Ishikawa (cell line): ENCODE measurements at regions not wholly inside any gene's neighbourhood (a gene's known extent, or its start where the extent isn't known, plus 50 kb on each side); places are given as distances from the start of the nearest gene placed in this dataset.

Source experiments
- NFIC ChIP-seq: IDR thresholded peaks from 2 replicates; pipeline ENCODE4 v1.6.1; 2012
- USF1 ChIP-seq: IDR thresholded peaks from 2 replicates; pipeline ENCODE4 v1.6.1; 2012
- TF ChIP-seq, protein P1 (sequence below): IDR thresholded peaks from 2 replicates; pipeline ENCODE4 v1.6.1; 2012

GRCh38 chr5:111928511-111928910 is 171.5 kb upstream of the NREP start:
- TF ChIP-seq, protein P1, sequence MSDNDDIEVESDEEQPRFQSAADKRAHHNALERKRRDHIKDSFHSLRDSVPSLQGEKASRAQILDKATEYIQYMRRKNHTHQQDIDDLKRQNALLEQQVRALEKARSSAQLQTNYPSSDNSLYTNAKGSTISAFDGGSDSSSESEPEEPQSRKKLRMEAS, result no peak
- TF ChIP-seq USF1 (no peak), NFIC (no peak)
